ENCODE measurements at regions not wholly inside any gene's neighbourhood (a gene's known extent, or its start where the extent isn't known, plus 50 kb on each side); places are given as distances from the start of the nearest gene placed in this dataset.

- TF ChIP-seq CTCF (IDR thresholded peaks at IDR 0.05) (no peak), POLR2A (IDR thresholded peaks at IDR 0.05) (no peak)
These were observed 418.3 kb downstream of the CDH10 start for GRCh38 chr5:24226479-24226878.

All from gastroesophageal sphincter (tissue), 3 donors.